ENCODE measurements at regions not wholly inside any gene's neighbourhood (a gene's known extent, or its start where the extent isn't known, plus 50 kb on each side); places are given as distances from the start of the nearest gene placed in this dataset.

GRCh38 chr15:77747175-77748077 is 114.7 kb upstream of the LINGO1 start:
- Histone ChIP-seq H3K27me3 (no peaks in the 10 kb centered on the region), H3K36me3 (no peaks in the 10 kb centered on the region), H3K4me3 (no peak overlapping the region), H3K27ac (no peak overlapping the region), H3K9me3 (no peaks in the 10 kb centered on the region), H3K4me1 (no peaks in the 10 kb centered on the region)
- TF ChIP-seq CTCF (IDR thresholded peaks at IDR 0.05) = no peak
- intact Hi-C loops (cut with DNase I) = no loop called here
- DNase-seq (ENCODE audit: low spot score in 2 of 2) = no peak

- Histone ChIP-seq H3K4me3 (no peak overlapping the region), H3K9me3 (no peaks in the 10 kb centered on the region), H3K27ac (no peak overlapping the region), H3K4me1 (no peaks in the 10 kb centered on the region), H3K27me3 (no peaks in the 10 kb centered on the region), H3K36me3 (no peaks in the 10 kb centered on the region)
- no peak for DNase-seq (ENCODE audit: low spot score in 2 of 2)
- no peak for TF ChIP-seq CTCF (IDR thresholded peaks at IDR 0.05)
- intact Hi-C loops (cut with DNase I) = no loop called here
Observed at GRCh38 chr15:77746254-77747174, 113.8 kb upstream of the LINGO1 start.

GRCh38 chr15:77744398-77744797 is 111.7 kb upstream of the LINGO1 start:
- intact Hi-C loops (cut with DNase I) = no loop called here
- no peaks in the 10 kb centered on the region for H3K27me3 ChIP-seq
- H3K4me3 ChIP-seq = no peak overlapping the region
- no peak for DNase-seq (ENCODE audit: low spot score in 2 of 2)
- TF ChIP-seq CTCF (IDR thresholded peaks at IDR 0.05) = no peak
- no peaks in the 10 kb centered on the region for H3K36me3 ChIP-seq
- no peak overlapping the region for H3K27ac ChIP-seq
- H3K4me1 ChIP-seq = no peaks in the 10 kb centered on the region
- H3K9me3 ChIP-seq = no peaks in the 10 kb centered on the region

- Histone ChIP-seq H3K36me3 (no peaks in the 10 kb centered on the region), H3K4me1 (no peaks in the 10 kb centered on the region), H3K27me3 (no peaks in the 10 kb centered on the region), H3K9me3 (no peaks in the 10 kb centered on the region), H3K27ac (no peak overlapping the region), H3K4me3 (no peak overlapping the region)
- intact Hi-C loops (cut with DNase I) = no loop called here
- TF ChIP-seq CTCF (IDR thresholded peaks at IDR 0.05) = no peak
- DNase-seq (ENCODE audit: low spot score in 2 of 2) = no peak
Observed at GRCh38 chr15:77742570-77742969, 109.9 kb upstream of the LINGO1 start.

GRCh38 chr15:77742127-77742526 is 109.4 kb upstream of the LINGO1 start:
- Histone ChIP-seq H3K4me3 (no peak overlapping the region), H3K27ac (no peak overlapping the region), H3K36me3 (no peaks in the 10 kb centered on the region), H3K9me3 (no peaks in the 10 kb centered on the region), H3K27me3 (no peaks in the 10 kb centered on the region), H3K4me1 (no peaks in the 10 kb centered on the region)
- intact Hi-C loops (cut with DNase I) = no loop called here
- no peak for DNase-seq (ENCODE audit: low spot score in 2 of 2)
- TF ChIP-seq CTCF (IDR thresholded peaks at IDR 0.05) = no peak

Measured in ascending aorta (tissue), 2 donors.